ENCODE measurements at regions not wholly inside any gene's neighbourhood (a gene's known extent, or its start where the extent isn't known, plus 50 kb on each side); places are given as distances from the start of the nearest gene placed in this dataset.

GRCh38 chr3:124043023-124043422 is 51.1 kb upstream of the ROPN1 start:
- in situ Hi-C loops (cut with HindIII; ENCODE audit: low sequenced_read_pairs) = loop anchor here (5.0 kb wide), 1 partner anchor 34 kb away; no protein-coding TSS in a partner anchor
- TF ChIP-seq CTCF (IDR thresholded peaks at IDR 0.05; ENCODE audit: low read depth, low read length, missing control alignments) = no peak
- no peak overlapping the region for H3K4me3 ChIP-seq (ENCODE audit: low read depth, low read length)
- DNase-seq (ENCODE audit: low read depth) = no peak

- TF ChIP-seq CTCF (IDR thresholded peaks at IDR 0.05; ENCODE audit: low read depth, low read length, missing control alignments) = no peak
- in situ Hi-C loops (cut with HindIII; ENCODE audit: low sequenced_read_pairs) = loop anchor here (5.0 kb wide), 1 partner anchor 32 kb away; no protein-coding TSS in a partner anchor
- H3K4me3 ChIP-seq (ENCODE audit: low read depth, low read length) = no peak overlapping the region
- no peak for DNase-seq (ENCODE audit: low read depth)
Observed at GRCh38 chr3:124044956-124045355, 53.0 kb upstream of the ROPN1 start.

DNA sequence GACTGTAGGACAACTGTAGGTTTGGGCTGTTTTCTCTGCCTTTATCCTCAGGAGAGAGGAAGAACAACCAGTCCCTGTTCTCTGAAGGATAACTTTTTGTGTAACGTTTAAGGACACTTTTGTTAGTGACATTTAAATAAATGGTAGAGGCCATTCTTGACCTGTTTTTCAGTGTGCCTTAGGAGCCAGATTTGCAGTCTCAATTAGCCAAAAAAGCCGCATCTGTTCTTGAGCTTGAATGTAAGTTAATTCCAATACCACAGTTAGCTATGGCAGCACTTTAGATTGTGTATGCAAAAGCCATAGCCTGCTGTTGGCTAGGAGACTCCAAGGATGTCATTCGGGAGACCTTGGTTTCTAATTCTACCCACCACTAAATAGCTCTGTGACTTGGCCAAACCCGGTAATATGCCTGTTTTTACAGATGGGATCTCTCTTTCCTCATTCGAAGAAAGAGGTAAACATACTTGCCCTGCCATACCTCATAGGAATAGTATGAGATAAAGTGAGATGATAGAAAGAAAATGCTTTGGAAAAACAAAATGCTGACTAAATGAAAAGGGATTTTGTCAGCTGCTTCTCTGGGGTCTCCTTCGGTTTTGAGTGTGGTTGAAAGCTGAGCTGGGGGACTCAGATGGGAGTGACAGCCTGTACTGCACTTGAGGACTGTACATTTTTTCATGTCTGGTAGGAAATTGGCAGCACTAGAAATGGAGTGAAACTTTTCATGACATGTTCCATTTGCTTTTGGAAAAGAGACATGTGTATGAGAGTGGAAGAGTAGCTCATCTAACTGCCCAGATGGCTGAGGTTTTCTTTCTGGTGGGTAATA is 57.3 kb upstream of the ROPN1 start:
- no peak overlapping the region for H3K4me3 ChIP-seq (ENCODE audit: low read depth, low read length)
- TF ChIP-seq CTCF (IDR thresholded peaks at IDR 0.05; ENCODE audit: low read depth, low read length, missing control alignments) = no peak
- in situ Hi-C loops (cut with HindIII; ENCODE audit: low sequenced_read_pairs) = no loop called here
- no peak for DNase-seq (ENCODE audit: low read depth)

- DNase-seq (ENCODE audit: low read depth) = no peak
- in situ Hi-C loops (cut with HindIII; ENCODE audit: low sequenced_read_pairs) = no loop called here
- TF ChIP-seq CTCF (IDR thresholded peaks at IDR 0.05; ENCODE audit: low read depth, low read length, missing control alignments) = no peak
- no peak overlapping the region for H3K4me3 ChIP-seq (ENCODE audit: low read depth, low read length)
Observed at GRCh38 chr3:124051636-124052035, 59.7 kb upstream of the ROPN1 start.

DNA sequence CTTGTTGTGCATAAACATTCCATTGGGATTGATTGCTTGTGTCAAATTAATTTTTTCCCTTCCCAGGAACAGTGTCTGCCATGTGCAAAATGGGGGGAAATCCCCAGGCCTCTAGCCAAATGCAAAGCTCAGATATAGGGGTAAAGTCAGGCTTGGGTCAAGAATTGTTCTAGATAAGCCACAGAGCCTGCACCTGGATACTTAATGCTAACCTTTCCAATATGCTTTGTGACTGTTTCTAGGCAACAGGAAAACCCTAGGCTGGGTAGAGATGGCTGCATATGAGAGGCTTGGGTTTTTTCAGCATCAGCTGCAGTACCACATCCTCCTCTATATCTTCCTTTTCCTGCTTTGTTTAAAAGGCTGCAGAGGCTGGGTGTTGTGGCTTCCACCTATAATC is 61.9 kb upstream of the ROPN1 start:
- no peak for TF ChIP-seq CTCF (IDR thresholded peaks at IDR 0.05; ENCODE audit: low read depth, low read length, missing control alignments)

GRCh38 chr3:124056846-124057245 is 64.9 kb upstream of the ROPN1 start:
- no peak for DNase-seq (ENCODE audit: low read depth)
- in situ Hi-C loops (cut with HindIII; ENCODE audit: low sequenced_read_pairs) = no loop called here
- H3K4me3 ChIP-seq (ENCODE audit: low read depth, low read length) = no peak overlapping the region
- TF ChIP-seq CTCF (IDR thresholded peaks at IDR 0.05; ENCODE audit: low read depth, low read length, missing control alignments) = no peak

More for the DNA sequence above, 61.9 kb upstream of the ROPN1 start:
- no peak overlapping the region for H3K4me3 ChIP-seq (ENCODE audit: low read depth, low read length)
- in situ Hi-C loops (cut with HindIII; ENCODE audit: low sequenced_read_pairs) = no loop called here
- no peak for DNase-seq (ENCODE audit: low read depth)
